NCI-H2081 treated with DMSO at 0.1 percent for 48 hours (cell line): ENCODE measurements at regions not wholly inside any gene's neighbourhood (a gene's known extent, or its start where the extent isn't known, plus 50 kb on each side); places are given as distances from the start of the nearest gene placed in this dataset.

Experiments
- DNase-seq: peaks from one replicate; lab custom pipeline; 2025; lab: John Stamatoyannopoulos, UW

- no peak for DNase-seq
Observed at GRCh38 chr12:103182299-103182698, 224.8 kb downstream of the ASCL1 start.

DNA sequence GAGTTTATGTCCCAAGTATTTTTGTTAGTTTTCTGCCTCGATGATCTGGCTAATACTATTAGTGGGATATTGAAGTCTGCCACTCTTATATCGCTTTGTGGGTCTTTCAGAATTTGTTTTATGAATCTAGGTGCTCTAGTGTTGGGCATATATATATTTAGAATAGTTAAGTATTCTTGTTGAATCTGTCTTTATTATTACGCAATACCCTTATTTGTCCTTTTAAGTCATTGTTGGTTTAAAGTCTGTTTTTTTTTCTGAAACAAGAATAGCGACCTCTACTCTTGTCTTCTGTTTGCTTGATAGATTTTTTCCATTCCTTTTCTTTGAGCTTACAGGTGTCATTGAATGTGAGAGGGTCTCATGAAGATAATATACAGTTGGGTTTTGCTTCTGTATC lies 239.0 kb downstream of the ASCL1 start:
- DNase-seq: no peak

- DNase-seq: no peak
Observed at GRCh38 chr12:103197725-103198388, 240.4 kb downstream of the ASCL1 start.

DNA sequence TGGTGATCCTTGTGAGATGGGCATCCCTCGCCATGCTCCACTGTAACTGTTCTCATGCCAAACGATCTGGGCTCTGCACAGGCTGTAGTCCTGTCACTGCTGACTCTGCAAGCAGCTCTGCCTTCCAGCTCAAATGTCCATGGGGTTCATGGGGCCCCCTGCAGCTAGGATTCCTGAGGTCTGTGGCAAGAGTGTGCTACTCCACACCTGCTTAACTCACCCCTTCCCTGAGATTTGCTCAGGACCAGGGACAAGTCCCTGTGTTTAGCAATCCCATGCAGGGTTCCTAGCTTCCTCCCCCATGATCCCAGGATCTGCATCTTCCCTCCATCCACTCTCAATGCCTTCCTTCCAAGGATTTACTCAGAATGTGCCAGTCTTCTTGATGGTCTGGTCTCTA lies 241.0 kb downstream of the ASCL1 start:
- no peak for DNase-seq

- no peak for DNase-seq
Observed at GRCh38 chr12:103205906-103206305, 248.4 kb downstream of the ASCL1 start.

DNA sequence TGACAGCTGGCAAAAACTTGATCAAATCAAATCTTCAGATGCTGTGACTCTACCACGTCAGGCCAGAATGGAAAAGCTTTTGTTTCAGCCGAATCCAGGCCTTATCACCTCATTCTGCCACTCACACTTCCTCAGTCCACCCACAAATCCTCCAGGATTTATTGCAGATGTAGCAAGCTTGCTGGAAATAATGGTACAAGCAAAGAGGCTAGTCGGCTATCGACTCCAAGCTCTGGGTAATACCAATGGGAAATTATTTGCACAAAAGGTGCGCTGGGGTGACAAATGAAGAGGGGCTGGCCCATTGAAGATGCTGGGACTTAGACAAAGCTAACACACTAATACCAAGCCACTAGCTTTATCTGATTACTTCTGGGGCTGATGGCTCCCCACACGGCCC lies 250.5 kb downstream of the ASCL1 start:
- no peak for DNase-seq

DNA sequence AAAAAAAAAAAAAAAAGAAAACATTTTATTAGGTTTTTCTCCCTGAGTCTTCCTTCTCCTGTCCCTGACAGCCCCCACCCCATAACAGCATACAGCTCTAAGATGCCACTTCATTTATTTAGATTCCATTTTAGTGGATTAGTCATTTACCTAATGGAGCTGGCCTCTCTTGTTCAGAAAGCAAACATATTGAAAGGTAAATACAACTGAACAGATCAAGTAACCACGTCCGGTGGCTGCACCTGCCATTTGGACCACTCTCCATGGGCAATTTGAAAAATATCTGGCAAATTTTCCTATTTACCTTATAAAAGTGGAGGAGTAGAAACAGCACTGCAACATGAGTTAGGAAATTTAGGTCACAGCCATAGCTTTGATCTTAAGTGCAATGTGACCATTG lies 254.6 kb downstream of the C12orf42 start:
- peak; percentile 98 for DNase-seq

- DNase-seq: no peak
Observed at GRCh38 chr12:103244596-103244995, 251.2 kb downstream of the C12orf42 start.

DNA sequence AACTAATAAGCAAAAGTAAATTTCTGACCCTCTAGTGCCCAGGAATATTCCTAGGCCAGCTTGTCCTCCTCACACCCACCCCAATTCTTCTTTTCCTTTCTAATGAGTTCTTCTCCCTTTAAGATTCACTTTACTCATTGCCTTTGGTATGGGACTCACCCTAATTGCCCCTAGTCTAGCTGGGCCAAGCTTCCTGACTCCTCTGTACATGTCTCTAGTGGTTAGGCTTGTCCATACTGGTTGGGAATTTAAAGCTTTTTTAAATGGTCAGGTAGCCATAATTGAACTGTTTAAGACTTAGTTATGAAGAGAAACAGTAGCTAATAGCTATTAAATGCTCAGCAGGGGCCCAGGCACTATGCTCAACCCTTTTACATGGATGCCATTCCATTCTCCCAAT lies 248.2 kb downstream of the C12orf42 start:
- no peak for DNase-seq

DNA sequence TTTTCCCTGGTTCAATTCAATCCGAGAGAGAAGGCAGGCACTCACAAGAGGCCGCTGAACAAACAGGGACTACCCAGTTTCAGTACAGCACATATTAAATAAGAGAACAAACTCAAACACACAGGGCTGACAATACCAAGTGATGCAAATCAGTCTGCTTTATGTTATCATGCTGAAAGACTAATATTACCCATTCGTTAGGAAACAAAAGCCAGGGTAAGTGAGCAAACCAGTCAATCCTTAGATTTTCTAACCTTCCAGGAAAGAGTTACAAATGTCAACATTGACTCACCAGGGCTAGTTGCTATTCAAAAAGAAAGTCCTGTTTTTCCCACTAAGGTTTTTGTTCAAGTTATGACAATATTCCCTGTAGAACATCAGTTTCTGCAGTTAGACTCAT lies 246.2 kb downstream of the C12orf42 start:
- peak; percentile 85 for DNase-seq

DNA sequence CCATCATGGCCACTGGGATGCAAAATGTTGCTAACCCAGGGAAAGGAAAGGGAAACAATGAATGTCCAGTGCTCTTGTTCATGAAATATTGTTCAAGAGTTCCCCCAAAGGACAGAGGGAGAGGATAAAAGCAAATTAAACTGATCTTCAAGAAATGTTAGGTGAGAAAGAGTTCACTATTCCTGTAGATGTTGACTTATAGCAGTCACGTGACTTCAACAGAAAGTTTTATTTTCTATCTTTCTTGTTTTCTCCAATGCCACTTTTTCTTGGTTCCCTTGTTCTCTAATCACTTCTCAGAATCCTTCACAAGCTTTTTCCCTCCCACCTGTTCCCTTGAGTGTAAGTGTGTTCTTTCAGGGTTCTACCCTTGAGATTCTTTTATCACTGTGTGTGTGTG lies 245.3 kb downstream of the C12orf42 start:
- DNase-seq: no peak
